Activated CD4-positive, alpha-beta T cell treated with anti-CD3 and anti-CD28 coated beads, Interleukin-2, amount 50 U/mL, for 24 hours (primary cell): ENCODE measurements at regions not wholly inside any gene's neighbourhood (a gene's known extent, or its start where the extent isn't known, plus 50 kb on each side); places are given as distances from the start of the nearest gene placed in this dataset.
"Not testable (repeated sequence)": the region's sequence is repeated elsewhere in the genome, so short reads cannot be mapped to it uniquely, and the experiment has no call there.

ENCODE experiments used
- DNase-seq, 2 donors: peaks; one replicate each; pipeline ENCODE4 v3.0.0-alpha.2; 2020; ENCODE audit warnings: low read depth in 1 of 2, low spot score in 1 of 2

GRCh38 chr6:122145246-122145645 lies 254.2 kb upstream of the HSF2 start:
- no peak for DNase-seq

GRCh38 chr6:122145741-122146240 lies 253.7 kb upstream of the HSF2 start:
- DNase-seq: no peak

GRCh38 chr6:122147291-122147690 lies 252.2 kb upstream of the HSF2 start:
- no peak for DNase-seq

GRCh38 chr6:122151066-122151465 lies 248.4 kb upstream of the HSF2 start:
- DNase-seq: no peak

GRCh38 chr6:122151763-122152162 lies 247.7 kb upstream of the HSF2 start:
- no peak for DNase-seq

GRCh38 chr6:122153557-122153956 lies 245.9 kb upstream of the HSF2 start:
- no peak for DNase-seq

GRCh38 chr6:122154155-122154554 lies 245.3 kb upstream of the HSF2 start:
- DNase-seq: no peak

- no peak for DNase-seq
Measured at GRCh38 chr6:122154912-122155575, 244.4 kb upstream of the HSF2 start.

- no peak for DNase-seq
Measured at GRCh38 chr6:122161136-122161535, 238.3 kb upstream of the HSF2 start.

- no peak for DNase-seq
Measured at GRCh38 chr6:122165014-122165413, 234.4 kb upstream of the HSF2 start.

GRCh38 chr6:122170274-122170673 lies 229.2 kb upstream of the HSF2 start:
- DNase-seq: no peak

- no peak for DNase-seq
Measured at GRCh38 chr6:122178988-122179387, 220.5 kb upstream of the HSF2 start.

GRCh38 chr6:122180132-122180531 lies 219.3 kb upstream of the HSF2 start:
- DNase-seq: no peak

GRCh38 chr6:122182061-122182460 lies 217.4 kb upstream of the HSF2 start:
- DNase-seq: no peak

GRCh38 chr6:122184401-122184827 lies 215.0 kb upstream of the HSF2 start:
- no peak for DNase-seq

GRCh38 chr6:122185458-122185857 lies 214.0 kb upstream of the HSF2 start:
- not testable (repeated sequence) for DNase-seq

GRCh38 chr6:122187186-122187585 lies 212.3 kb upstream of the HSF2 start:
- DNase-seq: no peak

- no peak for DNase-seq
Measured at GRCh38 chr6:122198922-122199321, 200.5 kb upstream of the HSF2 start.

- DNase-seq: no peak
Measured at GRCh38 chr6:122200440-122200839, 199.0 kb upstream of the HSF2 start.

GRCh38 chr6:122202576-122203137 lies 196.8 kb upstream of the HSF2 start:
- no peak for DNase-seq

- DNase-seq: no peak
Measured at GRCh38 chr6:122207061-122207460, 192.4 kb upstream of the HSF2 start.

GRCh38 chr6:122207794-122208193 lies 191.7 kb upstream of the HSF2 start:
- no peak for DNase-seq
